Tibial artery (tissue), 4 donors: ENCODE measurements at regions not wholly inside any gene's neighbourhood (a gene's known extent, or its start where the extent isn't known, plus 50 kb on each side); places are given as distances from the start of the nearest gene placed in this dataset.

Experiments used
- DNase-seq, 2 donors: peaks; one replicate each; pipeline ENCODE4 v3.0.0-alpha.2; 2019
- H3K27ac ChIP-seq, 2 donors: fragments of 200-600 bp; sonication (generic) in 1 of 2; 1 replicate in 1 of 2; 2 replicates in 1 of 2; pipeline ENCODE4 v1.5.1; 2018 to 2019; ENCODE audit warnings: mild to moderate bottlenecking in 1 of 2
- H3K27me3 ChIP-seq, 2 donors: fragments of 200-600 bp; sonication (generic) in 1 of 2; one replicate each; pipeline versions ENCODE4 v1.5.1 to v1.6.0; 2016 to 2019
- H3K36me3 ChIP-seq, 3 donors: fragments of 200-600 bp; sonication (generic) in 2 of 3; one replicate each; pipeline ENCODE4 v1.5.1; 2016 to 2019; ENCODE audit warnings: mild to moderate bottlenecking in 2 of 3
- H3K4me1 ChIP-seq, 4 donors: fragments of 200-600 bp; sonication (generic) in 2 of 4; 1 replicate in 3 of 4; 2 replicates in 1 of 4; pipeline ENCODE4 v1.5.1; 2016 to 2019
- H3K4me3 ChIP-seq, 2 donors: fragments of 200-600 bp; sonication (generic) in 1 of 2; 1 replicate in 1 of 2; 2 replicates in 1 of 2; pipeline ENCODE4 v1.5.1; 2018 to 2019; ENCODE audit warnings: mild to moderate bottlenecking in 2 of 2
- H3K9me3 ChIP-seq, 3 donors: fragments of 200-600 bp; sonication (generic) in 1 of 3; one replicate each; pipeline ENCODE4 v1.5.1; 2016 to 2019
- intact Hi-C: fragments of 100-400 bp; cut with DNase I; formaldehyde crosslinking; loops from one replicate; pipeline ENCODE4 v1.15.0; 2023; ENCODE audit warnings: low total_unique reads
- TF ChIP-seq, protein P1 (sequence below), 2 experiments: fragments of 200-600 bp in 1 of 2; fragments of 450-650 bp in 1 of 2; IDR thresholded peaks; one replicate each; pipeline ENCODE4 v1.5.1; 2017 to 2019; ENCODE audit warnings: antibody characterized with exemption in 2 of 2, mild to moderate bottlenecking in 1 of 2, moderate library complexity in 1 of 2

- no peak for DNase-seq
- TF ChIP-seq, protein P1, sequence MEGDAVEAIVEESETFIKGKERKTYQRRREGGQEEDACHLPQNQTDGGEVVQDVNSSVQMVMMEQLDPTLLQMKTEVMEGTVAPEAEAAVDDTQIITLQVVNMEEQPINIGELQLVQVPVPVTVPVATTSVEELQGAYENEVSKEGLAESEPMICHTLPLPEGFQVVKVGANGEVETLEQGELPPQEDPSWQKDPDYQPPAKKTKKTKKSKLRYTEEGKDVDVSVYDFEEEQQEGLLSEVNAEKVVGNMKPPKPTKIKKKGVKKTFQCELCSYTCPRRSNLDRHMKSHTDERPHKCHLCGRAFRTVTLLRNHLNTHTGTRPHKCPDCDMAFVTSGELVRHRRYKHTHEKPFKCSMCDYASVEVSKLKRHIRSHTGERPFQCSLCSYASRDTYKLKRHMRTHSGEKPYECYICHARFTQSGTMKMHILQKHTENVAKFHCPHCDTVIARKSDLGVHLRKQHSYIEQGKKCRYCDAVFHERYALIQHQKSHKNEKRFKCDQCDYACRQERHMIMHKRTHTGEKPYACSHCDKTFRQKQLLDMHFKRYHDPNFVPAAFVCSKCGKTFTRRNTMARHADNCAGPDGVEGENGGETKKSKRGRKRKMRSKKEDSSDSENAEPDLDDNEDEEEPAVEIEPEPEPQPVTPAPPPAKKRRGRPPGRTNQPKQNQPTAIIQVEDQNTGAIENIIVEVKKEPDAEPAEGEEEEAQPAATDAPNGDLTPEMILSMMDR (IDR thresholded peaks at IDR 0.05), result no peak
- no peak overlapping the region for H3K4me3 ChIP-seq
- intact Hi-C loops, result no loop called here
- no peaks in the 10 kb centered on the region for H3K36me3 ChIP-seq
- H3K27ac ChIP-seq, result no peak overlapping the region
- no peaks in the 10 kb centered on the region for H3K4me1 ChIP-seq
- H3K9me3 ChIP-seq, result no peaks in the 10 kb centered on the region
- no peaks in the 10 kb centered on the region for H3K27me3 ChIP-seq
Measured at GRCh38 chr2:166831930-166832329, 56.4 kb upstream of the XIRP2 start.

DNA sequence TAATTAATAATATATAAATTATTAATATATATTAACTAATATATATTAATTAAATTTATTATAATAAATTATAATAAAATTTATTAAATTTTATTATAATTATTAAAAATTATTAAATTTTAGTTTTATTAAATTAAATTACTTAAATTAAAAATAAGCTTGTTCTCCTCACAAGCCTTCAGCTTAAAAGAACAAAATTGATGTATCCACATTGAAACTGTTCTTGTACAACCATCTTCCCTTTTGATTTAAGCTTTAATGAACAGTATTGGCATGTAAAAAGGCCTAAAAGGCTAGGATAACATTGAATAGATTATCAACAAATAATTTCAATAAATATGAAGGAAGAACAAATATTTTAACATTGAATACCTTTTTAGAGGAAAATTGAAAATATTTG lies 62.4 kb upstream of the XIRP2 start:
- H3K9me3 ChIP-seq, result no peaks in the 10 kb centered on the region
- H3K27ac ChIP-seq, result no peak overlapping the region
- H3K4me3 ChIP-seq, result no peak overlapping the region
- no peaks in the 10 kb centered on the region for H3K4me1 ChIP-seq
- TF ChIP-seq, protein P1 (IDR thresholded peaks at IDR 0.05), result no peak
- no peak for DNase-seq
- no peaks in the 10 kb centered on the region for H3K36me3 ChIP-seq
- intact Hi-C loops, result no loop called here
- H3K27me3 ChIP-seq, result no peaks in the 10 kb centered on the region

GRCh38 chr2:166814335-166814734 lies 73.9 kb upstream of the XIRP2 start:
- H3K27ac ChIP-seq, result no peak overlapping the region
- no peaks in the 10 kb centered on the region for H3K4me1 ChIP-seq
- H3K4me3 ChIP-seq, result no peak overlapping the region
- no peaks in the 10 kb centered on the region for H3K36me3 ChIP-seq
- TF ChIP-seq, protein P1 (IDR thresholded peaks at IDR 0.05), result no peak
- no peaks in the 10 kb centered on the region for H3K9me3 ChIP-seq
- intact Hi-C loops, result no loop called here
- H3K27me3 ChIP-seq, result no peaks in the 10 kb centered on the region
- DNase-seq, result no peak

- Histone ChIP-seq H3K27me3 (no peaks in the 10 kb centered on the region), H3K36me3 (no peaks in the 10 kb centered on the region), H3K27ac (no peak overlapping the region), H3K9me3 (no peaks in the 10 kb centered on the region), H3K4me3 (no peak overlapping the region), H3K4me1 (no peaks in the 10 kb centered on the region)
- intact Hi-C loops, result no loop called here
- TF ChIP-seq, protein P1 (IDR thresholded peaks at IDR 0.05), result no peak
- no peak for DNase-seq
Measured at GRCh38 chr2:166812166-166812891, 76.0 kb upstream of the XIRP2 start.

DNA sequence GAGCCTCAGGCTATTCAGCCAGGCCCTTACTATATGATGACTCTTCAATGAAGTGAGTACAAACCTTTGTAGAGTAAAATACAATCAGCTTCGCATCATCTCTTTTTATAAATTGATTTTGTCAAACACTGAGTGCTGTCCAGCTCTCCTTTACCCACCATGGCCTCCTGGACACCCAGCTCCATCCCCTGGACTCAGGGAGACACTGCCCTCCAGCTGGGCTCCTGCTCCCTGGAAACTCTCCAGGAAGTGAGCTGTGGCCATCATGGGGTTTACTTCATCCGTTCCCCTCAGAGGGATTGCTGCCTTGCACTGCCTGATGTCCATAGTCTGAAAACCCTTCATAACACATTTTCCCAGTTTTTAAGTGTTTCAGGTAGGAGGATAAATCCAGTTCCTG lies 82.5 kb upstream of the XIRP2 start:
- Histone ChIP-seq H3K4me3 (no peak overlapping the region), H3K27ac (no peak overlapping the region), H3K9me3 (no peaks in the 10 kb centered on the region), H3K4me1 (no peaks in the 10 kb centered on the region), H3K27me3 (no peaks in the 10 kb centered on the region), H3K36me3 (no peaks in the 10 kb centered on the region)
- intact Hi-C loops, result no loop called here
- DNase-seq, result no peak
- TF ChIP-seq, protein P1 (IDR thresholded peaks at IDR 0.05), result no peak
